H1 (cell line): ENCODE measurements at regions not wholly inside any gene's neighbourhood (a gene's known extent, or its start where the extent isn't known, plus 50 kb on each side); places are given as distances from the start of the nearest gene placed in this dataset.

Source experiments
- CTCF ChIA-PET: fragments of 300-600 bp; sonication (Branson Sonifier 250); formaldehyde crosslinking; loops from one replicate; lab custom pipeline; 2021; ENCODE audit not compliant: partially characterized antibody; lab: Charles Lee
- POLR2A ChIA-PET: fragments of 300-600 bp; sonication (Branson Sonifier 250); formaldehyde crosslinking; loops from one replicate; lab custom pipeline; 2021; ENCODE audit warnings: inconsistent platforms; ENCODE audit not compliant: partially characterized antibody; lab: Charles Lee
- DNase-seq, 2 experiments: peaks; one replicate each; pipeline versions ENCODE4 v3.0.0 to v3.0.0-alpha.2; 2010 to 2022; ENCODE audit warnings: low spot score in 2 of 2, low read depth in 1 of 2, mixed read lengths in 1 of 2
- FAIRE-seq: peaks from 2 replicates; lab custom pipeline; 2011; peaks lifted over from hg19 to GRCh38; lab: Jason Lieb, UNC
- H2AFZ ChIP-seq: 2 replicates; pipeline ENCODE4 v1.8.1; 2012; ENCODE audit warnings: low read length, inconsistent platforms
- H2AK5ac ChIP-seq: 2 replicates; pipeline ENCODE4 v1.6.1; 2013; ENCODE audit warnings: low read depth, low read length
- H2BK120ac ChIP-seq: replicated peaks from 2 replicates; pipeline ENCODE3; 2013; ENCODE audit warnings: low read depth, low read length, inconsistent platforms
- H2BK12ac ChIP-seq: 2 replicates; pipeline ENCODE4 v1.6.1; 2013; ENCODE audit warnings: low read depth, low read length
- H2BK15ac ChIP-seq: 2 replicates; pipeline ENCODE4 v1.6.1; 2013; ENCODE audit warnings: low read length
- H2BK20ac ChIP-seq: 2 replicates; pipeline ENCODE4 v1.6.1; 2013; ENCODE audit warnings: low read length
- H2BK5ac ChIP-seq: 2 replicates; pipeline ENCODE4 v1.6.1; 2013; ENCODE audit warnings: low read depth, low read length
- H3K14ac ChIP-seq: 2 replicates; pipeline ENCODE4 v1.6.1; 2013; ENCODE audit warnings: inconsistent platforms; ENCODE audit not compliant: insufficient read length
- H3K18ac ChIP-seq: 2 replicates; pipeline ENCODE4 v1.6.1; 2013; ENCODE audit warnings: low read length; ENCODE audit errors: extremely low read depth
- H3K23ac ChIP-seq: 2 replicates; pipeline ENCODE4 v1.6.1; 2013; ENCODE audit warnings: inconsistent platforms; ENCODE audit not compliant: insufficient read length
- H3K23me2 ChIP-seq: 2 replicates; pipeline ENCODE4 v1.6.1; 2013; ENCODE audit warnings: low read depth, low read length
- H3K27ac ChIP-seq: 2 replicates; pipeline ENCODE4 v1.6.1; 2011; ENCODE audit warnings: low read depth, low read length, inconsistent platforms
- H3K27me3 ChIP-seq, 4 experiments: replicated peaks in 1 of 4; 1 replicate in 1 of 4; 2 replicates in 3 of 4; pipeline versions ENCODE4 v1.6.1 to v1.8.1; 2011 to 2013; ENCODE audit warnings: low read length in 3 of 4, mild to moderate bottlenecking in 3 of 4, inconsistent platforms in 2 of 4, mixed read lengths in 2 of 4, moderate library complexity in 1 of 4; ENCODE audit not compliant: control insufficient read depth in 3 of 4, insufficient read depth in 3 of 4; ENCODE audit errors: extremely low read depth in 1 of 4
- H3K36me3 ChIP-seq, 4 experiments: 2 replicates each; pipeline versions ENCODE4 v1.6.1 to v1.8.1; 2011 to 2013; ENCODE audit warnings: mild to moderate bottlenecking in 4 of 4, low read length in 3 of 4, moderate library complexity in 2 of 4, control low read depth in 1 of 4, inconsistent platforms in 1 of 4; ENCODE audit not compliant: insufficient read depth in 4 of 4, control insufficient read depth in 2 of 4
- H3K4ac ChIP-seq: replicated peaks from 2 replicates; pipeline ENCODE3; 2013; ENCODE audit warnings: low read length, low read depth, mixed read lengths, inconsistent platforms; ENCODE audit not compliant: insufficient read length
- H3K4me1 ChIP-seq, 4 experiments: replicated peaks in 1 of 4; 1 replicate in 1 of 4; 2 replicates in 3 of 4; pipeline versions ENCODE4 v1.6.1 to v1.8.1; 2011 to 2013; ENCODE audit warnings: low read length in 3 of 4, inconsistent platforms in 2 of 4, mixed read lengths in 1 of 4; ENCODE audit not compliant: insufficient read depth in 4 of 4, control insufficient read depth in 3 of 4
- H3K4me2 ChIP-seq, 2 experiments: 2 replicates each; pipeline versions ENCODE4 v1.6.1 to v1.8.1; 2011 to 2013; ENCODE audit warnings: low read depth in 2 of 2, low read length in 2 of 2, control low read depth in 1 of 2, inconsistent platforms in 1 of 2, mild to moderate bottlenecking in 1 of 2; ENCODE audit not compliant: insufficient read depth in 1 of 2
- H3K4me3 ChIP-seq, 4 experiments: fragments of 200-600, 300-600 bp in 1 of 4; sonication (generic), shearing (Covaris generic), sonication (Bioruptor Twin) in 1 of 4; 2 replicates each; pipeline versions ENCODE4 v1.5.1 to v1.8.1; 2011 to 2016; ENCODE audit warnings: low read length in 4 of 4, low read depth in 3 of 4, control low read depth in 2 of 4, inconsistent platforms in 2 of 4, mild to moderate bottlenecking in 2 of 4, mixed read lengths in 1 of 4, moderate library complexity in 1 of 4; ENCODE audit not compliant: insufficient read depth in 2 of 4; ENCODE audit errors: extremely low read depth in 1 of 4
- H3K56ac ChIP-seq: replicated peaks from 2 replicates; pipeline ENCODE3; 2013; ENCODE audit warnings: low read depth, mild to moderate bottlenecking, mixed read lengths, low read length, inconsistent platforms; ENCODE audit not compliant: insufficient read length
- H3K79me1 ChIP-seq: 2 replicates; pipeline ENCODE4 v1.6.1; 2013; ENCODE audit warnings: low read depth, low read length, control low read depth
- H3K79me2 ChIP-seq, 2 experiments: 2 replicates each; pipeline versions ENCODE4 v1.6.1 to v1.8.1; 2012 to 2013; ENCODE audit warnings: low read length in 2 of 2, mild to moderate bottlenecking in 2 of 2, inconsistent platforms in 1 of 2; ENCODE audit not compliant: insufficient read depth in 2 of 2, control insufficient read depth in 1 of 2
- H3K9ac ChIP-seq, 4 experiments: replicated peaks in 1 of 4; 1 replicate in 1 of 4; 2 replicates in 3 of 4; pipeline versions ENCODE4 v1.6.1 to v1.8.1; 2011 to 2013; ENCODE audit warnings: low read depth in 3 of 4, low read length in 3 of 4, control low read depth in 2 of 4, mild to moderate bottlenecking in 2 of 4, moderate library complexity in 2 of 4, inconsistent platforms in 1 of 4; ENCODE audit errors: extremely low read depth in 1 of 4
- H3K9me3 ChIP-seq, 2 experiments: 2 replicates each; pipeline versions ENCODE4 v1.6.1 to v1.8.1; 2012 to 2013; ENCODE audit warnings: mild to moderate bottlenecking in 2 of 2, moderate library complexity in 2 of 2, control low read depth in 1 of 2, inconsistent platforms in 1 of 2, low read depth in 1 of 2, low read length in 1 of 2, mixed read lengths in 1 of 2; ENCODE audit not compliant: insufficient read depth in 2 of 2
- H4K20me1 ChIP-seq, 2 experiments: replicated peaks in 1 of 2; 2 replicates each; pipeline versions ENCODE3 to v1.8.1; 2011 to 2013; ENCODE audit warnings: inconsistent platforms in 2 of 2, low read length in 2 of 2, mild to moderate bottlenecking in 1 of 2; ENCODE audit not compliant: insufficient read depth in 2 of 2, control insufficient read depth in 1 of 2
- H4K5ac ChIP-seq: 2 replicates; pipeline ENCODE4 v1.6.1; 2013; ENCODE audit warnings: low read length, low read depth, mixed read lengths, inconsistent platforms; ENCODE audit not compliant: insufficient read length
- H4K8ac ChIP-seq: 2 replicates; pipeline ENCODE4 v1.8.0; 2013; ENCODE audit warnings: mild to moderate bottlenecking, moderate library complexity, low read length, inconsistent platforms; ENCODE audit not compliant: insufficient read depth; ENCODE audit errors: extremely low read depth
- H4K91ac ChIP-seq: replicated peaks from 2 replicates; pipeline ENCODE3; 2013; ENCODE audit warnings: low read length, mixed read lengths, inconsistent platforms; ENCODE audit not compliant: insufficient read length
- ATF2 ChIP-seq: IDR thresholded peaks from 2 replicates; pipeline ENCODE4 v1.6.1; 2012; ENCODE audit warnings: low read length, inconsistent platforms
- ATF3 ChIP-seq: IDR thresholded peaks from 2 replicates; pipeline ENCODE4 v1.6.1; 2011; ENCODE audit warnings: low read depth, mild to moderate bottlenecking, low read length; ENCODE audit not compliant: insufficient read depth
- CREB1 ChIP-seq: IDR thresholded peaks from 2 replicates; pipeline ENCODE4 v1.6.1; 2012; ENCODE audit warnings: inconsistent platforms
- CTBP2 ChIP-seq: IDR thresholded peaks from 2 replicates; pipeline ENCODE4 v1.7.0; 2011; ENCODE audit warnings: borderline replicate concordance, mild to moderate bottlenecking, moderate library complexity, mixed read lengths, low read length; ENCODE audit not compliant: insufficient read depth, insufficient read length
- POLR2AphosphoS5 ChIP-seq: IDR thresholded peaks from 2 replicates; pipeline ENCODE4 v1.6.1; 2011; ENCODE audit warnings: low read depth, low read length
- SIRT6 ChIP-seq: IDR thresholded peaks from one replicate; pipeline ENCODE4 v1.7.1; 2012; ENCODE audit warnings: low read length, inconsistent platforms
- WGBS, 2 experiments: shearing (Covaris generic) in 1 of 2; methylation state at CpG; one replicate each; pipeline versions ENCODE4 v1.1.6 to v1.1.7; 2013 to 2015; ENCODE audit warnings: low lambda C conversion rate in 2 of 2, mixed read lengths in 2 of 2, inconsistent platforms in 1 of 2, low coverage in 1 of 2, missing lambda C conversion rate in 1 of 2; ENCODE audit not compliant: insufficient replicate concordance in 2 of 2, insufficient coverage in 1 of 2, insufficient read length in 1 of 2; ENCODE audit errors: extremely low coverage in 1 of 2, missing lambda C conversion rate in 1 of 2; 5-methylcytosine and 5-hydroxymethylcytosine counted together
- TF ChIP-seq, protein P1 (sequence below): IDR thresholded peaks from 2 replicates; pipeline ENCODE4 v1.6.1; 2012; ENCODE audit warnings: inconsistent platforms

DNA sequence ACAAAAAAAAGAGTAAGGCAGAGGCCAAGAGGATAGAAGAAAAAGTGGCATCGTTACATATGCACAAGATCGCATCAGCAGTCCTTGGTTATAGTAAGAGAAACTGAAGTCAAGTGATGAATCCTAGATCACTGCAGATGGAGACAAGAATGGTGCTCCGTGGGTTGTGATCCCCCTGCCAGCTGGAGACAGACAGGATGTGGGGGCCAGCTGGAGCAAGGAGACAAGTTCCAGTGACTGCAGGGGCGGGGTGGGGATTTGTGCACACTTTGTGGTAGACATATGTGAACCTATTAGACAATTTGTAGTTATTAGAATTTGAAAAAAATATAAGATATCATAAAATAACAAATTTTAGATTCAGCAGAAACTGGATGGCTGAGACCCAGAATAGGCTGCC is 697.9 kb upstream of the ADAMTS16 start:
- WGBS, 2 experiments: 91% methylated on average over 4 of the region's 4 CpGs; no CpG with 5 or more reads in 1 of the 2 experiments
- Histone ChIP-seq H2BK120ac (no peak overlapping the region), H3K23ac (no peak overlapping the region), H2BK15ac (no peak overlapping the region), H3K4me1 (no peaks in the 10 kb centered on the region), H3K23me2 (no peaks in the 10 kb centered on the region; the same call in 1 of the 2 replicates), H3K18ac (no peak overlapping the region), H2BK12ac (no peak overlapping the region), H3K4ac (no peak overlapping the region), H2BK5ac (no peak overlapping the region), H3K27ac (no peak overlapping the region), H3K36me3 (peaks cover 0 to 2% (median 0%) of the 10 kb centered on the region in 4 experiments; a peak in 2 of 8 replicates), H2AFZ (no peak overlapping the region), H4K8ac (no peak overlapping the region), H2AK5ac (no peak overlapping the region), H3K4me2 (no peak overlapping the region), H4K20me1 (no peaks in the 10 kb centered on the region), H4K5ac (no peak overlapping the region), H3K14ac (no peak overlapping the region), H3K9ac (no peak overlapping the region), H3K4me3 (no peak overlapping the region), H2BK20ac (no peak overlapping the region), H4K91ac (no peak overlapping the region), H3K9me3 (0 out of 4 replicates have a peak, but pooled peaks cover 0 to 6% of the 10 kb centered on the region in 2 experiments), H3K56ac (no peak overlapping the region), H3K79me2 (no peaks in the 10 kb centered on the region), H3K27me3 (no peaks in the 10 kb centered on the region), H3K79me1 (no peaks in the 10 kb centered on the region)
- ChIA-PET CTCF (no interaction called here), POLR2A (no interaction called here)
- no peak for TF ChIP-seq POLR2AphosphoS5
- TF ChIP-seq, protein P1, sequence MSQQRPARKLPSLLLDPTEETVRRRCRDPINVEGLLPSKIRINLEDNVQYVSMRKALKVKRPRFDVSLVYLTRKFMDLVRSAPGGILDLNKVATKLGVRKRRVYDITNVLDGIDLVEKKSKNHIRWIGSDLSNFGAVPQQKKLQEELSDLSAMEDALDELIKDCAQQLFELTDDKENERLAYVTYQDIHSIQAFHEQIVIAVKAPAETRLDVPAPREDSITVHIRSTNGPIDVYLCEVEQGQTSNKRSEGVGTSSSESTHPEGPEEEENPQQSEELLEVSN: no peak
- no peak for TF ChIP-seq SIRT6
- no peak for TF ChIP-seq ATF3
- no peak for TF ChIP-seq CTBP2
- no peak for TF ChIP-seq ATF2
- no peak for TF ChIP-seq CREB1
- FAIRE-seq: no peak
- DNase-seq: no peak
